K562 (cell line): ENCODE measurements at regions not wholly inside any gene's neighbourhood (a gene's known extent, or its start where the extent isn't known, plus 50 kb on each side); places are given as distances from the start of the nearest gene placed in this dataset.

Experiments used
- ATF1 ChIP-seq, 2 experiments: fragments of 450-650 bp in 1 of 2; IDR thresholded peaks; 2 replicates each; pipeline ENCODE4 v1.6.1; 2016; ENCODE audit warnings: missing compliant biosample characterization in 1 of 2, missing genetic modification characterization in 1 of 2
- BRCA1 ChIP-seq, 2 experiments: fragments of 450-650 bp in 1 of 2; sonication (generic) in 1 of 2; formaldehyde crosslinking in 1 of 2; IDR thresholded peaks; 2 replicates each; pipeline versions ENCODE4 v1.5.0 to v1.6.1; 2017 to 2020; ENCODE audit warnings: mild to moderate bottlenecking in 1 of 2, missing genetic modification reagents in 1 of 2
- CEBPB ChIP-seq: fragments of 450-650 bp; IDR thresholded peaks from 2 replicates; pipeline ENCODE4 v1.6.1; 2016; ENCODE audit warnings: missing genetic modification characterization, missing compliant biosample characterization
- E2F3 ChIP-seq: fragments of 250-450 bp; sonication (Bioruptor Pico); IDR thresholded peaks from 2 replicates; pipeline ENCODE4 v1.4.0; 2020; ENCODE audit warnings: mild to moderate bottlenecking
- FIP1L1 ChIP-seq: fragments of 200-400 bp; formaldehyde crosslinking; IDR thresholded peaks from 2 replicates; pipeline ENCODE4 v1.6.1; 2018; ENCODE audit warnings: mild to moderate bottlenecking, low read depth, low read length; ENCODE audit not compliant: poor library complexity, severe bottlenecking
- HDAC6 ChIP-seq: IDR thresholded peaks from 2 replicates; pipeline ENCODE4 v1.6.1; 2012; ENCODE audit warnings: low read depth, mild to moderate bottlenecking, control low read depth, inconsistent platforms, low read length, moderate library complexity
- KAT2B ChIP-seq: IDR thresholded peaks from one replicate; pipeline ENCODE4 v1.6.1; 2012; ENCODE audit warnings: low read depth, mild to moderate bottlenecking, control low read depth, inconsistent platforms, low read length, moderate library complexity
- MAFG ChIP-seq: fragments of 450-650 bp; conservative IDR thresholded peaks from 2 replicates; pipeline ENCODE4 v1.6.1; 2016; ENCODE audit warnings: missing genetic modification characterization, missing compliant biosample characterization
- MYNN ChIP-seq, 2 experiments: sonication (generic); formaldehyde crosslinking in 1 of 2; IDR thresholded peaks; 2 replicates each; pipeline versions ENCODE4 v1.5.0 to v1.6.1; 2016 to 2020; ENCODE audit warnings: antibody characterized with exemption in 1 of 2, missing genetic modification reagents in 1 of 2
- NFIC ChIP-seq: fragments of 450-650 bp; IDR thresholded peaks from 2 replicates; pipeline ENCODE4 v1.6.1; 2017; ENCODE audit warnings: mild to moderate bottlenecking, inconsistent platforms
- RB1 ChIP-seq: fragments of 450-650 bp; IDR thresholded peaks from 2 replicates; pipeline ENCODE4 v1.6.1; 2017; ENCODE audit warnings: low read depth, mild to moderate bottlenecking
- SLC30A9 ChIP-seq: fragments of 250-450 bp; sonication (Bioruptor Pico); IDR thresholded peaks from 2 replicates; pipeline ENCODE4 v1.8.0; 2022; ENCODE audit warnings: mild to moderate bottlenecking, moderate library complexity
- TCF3 ChIP-seq: sonication (generic); formaldehyde crosslinking; IDR thresholded peaks from 2 replicates; pipeline ENCODE4 v1.4.0; 2020; ENCODE audit warnings: mild to moderate bottlenecking, missing genetic modification reagents
- TCFL5 ChIP-seq: fragments of 250-450 bp; sonication (Bioruptor Pico); conservative IDR thresholded peaks from 2 replicates; pipeline ENCODE4 v1.6.1; 2021; ENCODE audit warnings: mild to moderate bottlenecking, moderate library complexity, matching md5 sums
- ZEB2 ChIP-seq: fragments of 450-650 bp; IDR thresholded peaks from 2 replicates; pipeline ENCODE4 v1.6.1; 2016
- ZNF384 ChIP-seq: IDR thresholded peaks from 2 replicates; pipeline ENCODE4 v1.6.1; 2012; ENCODE audit warnings: low read depth, low read length, improper control_type of control experiment
- ZNF586 ChIP-seq: fragments of 450-650 bp; formaldehyde crosslinking; conservative IDR thresholded peaks from 2 replicates; pipeline ENCODE4 v1.4.0; 2020; ENCODE audit warnings: mild to moderate bottlenecking, moderate library complexity
- ZNF780A ChIP-seq: fragments of 250-450 bp; sonication (Bioruptor Pico); IDR thresholded peaks from 2 replicates; pipeline ENCODE4 v1.5.0; 2021; ENCODE audit warnings: mild to moderate bottlenecking
- TF ChIP-seq, protein P1 (sequence below): fragments of 200-800 bp; sonication (Bioruptor generic); IDR thresholded peaks from 2 replicates; pipeline ENCODE4 v1.6.1; 2016; ENCODE audit warnings: missing genetic modification characterization, missing compliant biosample characterization
- TF ChIP-seq, protein P2 (sequence below): fragments of 450-650 bp; IDR thresholded peaks from 2 replicates; pipeline ENCODE4 v1.6.1; 2016; ENCODE audit warnings: low read depth, mild to moderate bottlenecking, moderate library complexity
- TF ChIP-seq, protein P3 (sequence below): fragments of 450-650 bp; formaldehyde crosslinking; IDR thresholded peaks from 2 replicates; pipeline ENCODE4 v1.4.0; 2020; ENCODE audit warnings: mild to moderate bottlenecking, moderate library complexity

DNA sequence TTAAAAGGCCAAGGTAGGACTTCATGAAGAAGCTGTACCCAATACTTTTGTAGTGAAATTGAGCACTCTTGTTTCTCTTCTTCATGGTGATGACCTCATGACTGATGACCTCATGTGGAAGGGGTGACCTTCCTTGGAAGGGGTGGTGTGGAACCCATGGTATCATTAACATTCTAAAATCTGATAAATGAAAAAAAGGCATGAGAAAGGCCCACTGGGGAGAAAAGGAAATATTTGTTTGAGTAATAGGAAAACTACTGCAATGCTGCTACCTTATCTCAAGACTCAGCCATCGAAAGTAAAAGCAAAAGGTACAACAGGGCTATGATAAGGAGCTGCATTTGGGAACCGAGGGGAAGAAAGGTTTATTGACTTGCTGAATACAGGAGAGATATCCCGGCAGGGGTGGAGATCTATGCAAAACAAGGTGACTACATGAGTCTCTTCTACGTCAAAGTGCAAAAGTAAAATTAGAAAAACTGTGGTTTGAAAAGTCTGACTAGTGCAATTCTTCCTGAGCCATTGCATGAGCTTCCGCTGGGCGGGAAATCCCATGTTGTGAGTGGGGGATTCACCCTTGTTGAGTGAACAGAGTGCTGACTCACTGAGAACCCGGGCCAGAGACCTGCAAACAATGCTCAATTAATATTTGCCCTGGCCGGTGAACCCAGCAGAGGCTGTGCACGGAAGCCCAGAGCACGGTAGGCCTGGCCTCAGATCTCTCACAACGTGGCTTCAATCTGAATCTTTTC is 138.9 kb upstream of the RFC3 start (continued):
- TF ChIP-seq E2F3 (CRISPR knock-in tag) (no peak), NFIC (no peak), ZNF384 (no peak), TCFL5 (CRISPR knock-in tag) (no peak), TCF3 (CRISPR knock-in tag) (peak; percentile 52), SLC30A9 (CRISPR knock-in tag) (no peak), ZNF780A (no peak), ATF1 (CRISPR knock-in tag; IDR thresholded peaks at IDR 0.05) (no peak), ATF1 (tag; IDR thresholded peaks at IDR 0.05) (peak; percentile 43), ZNF586 (no peak), MYNN (IDR thresholded peaks at IDR 0.05) (no peak), MYNN (CRISPR knock-in tag; IDR thresholded peaks at IDR 0.05) (no peak), CEBPB (tag) (no peak), BRCA1 (IDR thresholded peaks at IDR 0.05) (no peak), BRCA1 (CRISPR knock-in tag; IDR thresholded peaks at IDR 0.05) (no peak), ZEB2 (0 out of 2 replicates have a peak, but pooled peaks have one; percentile 24), FIP1L1 (no peak), MAFG (tag) (peak; percentile 51), RB1 (no peak), KAT2B (no peak), HDAC6 (no peak)
- TF ChIP-seq, protein P1, sequence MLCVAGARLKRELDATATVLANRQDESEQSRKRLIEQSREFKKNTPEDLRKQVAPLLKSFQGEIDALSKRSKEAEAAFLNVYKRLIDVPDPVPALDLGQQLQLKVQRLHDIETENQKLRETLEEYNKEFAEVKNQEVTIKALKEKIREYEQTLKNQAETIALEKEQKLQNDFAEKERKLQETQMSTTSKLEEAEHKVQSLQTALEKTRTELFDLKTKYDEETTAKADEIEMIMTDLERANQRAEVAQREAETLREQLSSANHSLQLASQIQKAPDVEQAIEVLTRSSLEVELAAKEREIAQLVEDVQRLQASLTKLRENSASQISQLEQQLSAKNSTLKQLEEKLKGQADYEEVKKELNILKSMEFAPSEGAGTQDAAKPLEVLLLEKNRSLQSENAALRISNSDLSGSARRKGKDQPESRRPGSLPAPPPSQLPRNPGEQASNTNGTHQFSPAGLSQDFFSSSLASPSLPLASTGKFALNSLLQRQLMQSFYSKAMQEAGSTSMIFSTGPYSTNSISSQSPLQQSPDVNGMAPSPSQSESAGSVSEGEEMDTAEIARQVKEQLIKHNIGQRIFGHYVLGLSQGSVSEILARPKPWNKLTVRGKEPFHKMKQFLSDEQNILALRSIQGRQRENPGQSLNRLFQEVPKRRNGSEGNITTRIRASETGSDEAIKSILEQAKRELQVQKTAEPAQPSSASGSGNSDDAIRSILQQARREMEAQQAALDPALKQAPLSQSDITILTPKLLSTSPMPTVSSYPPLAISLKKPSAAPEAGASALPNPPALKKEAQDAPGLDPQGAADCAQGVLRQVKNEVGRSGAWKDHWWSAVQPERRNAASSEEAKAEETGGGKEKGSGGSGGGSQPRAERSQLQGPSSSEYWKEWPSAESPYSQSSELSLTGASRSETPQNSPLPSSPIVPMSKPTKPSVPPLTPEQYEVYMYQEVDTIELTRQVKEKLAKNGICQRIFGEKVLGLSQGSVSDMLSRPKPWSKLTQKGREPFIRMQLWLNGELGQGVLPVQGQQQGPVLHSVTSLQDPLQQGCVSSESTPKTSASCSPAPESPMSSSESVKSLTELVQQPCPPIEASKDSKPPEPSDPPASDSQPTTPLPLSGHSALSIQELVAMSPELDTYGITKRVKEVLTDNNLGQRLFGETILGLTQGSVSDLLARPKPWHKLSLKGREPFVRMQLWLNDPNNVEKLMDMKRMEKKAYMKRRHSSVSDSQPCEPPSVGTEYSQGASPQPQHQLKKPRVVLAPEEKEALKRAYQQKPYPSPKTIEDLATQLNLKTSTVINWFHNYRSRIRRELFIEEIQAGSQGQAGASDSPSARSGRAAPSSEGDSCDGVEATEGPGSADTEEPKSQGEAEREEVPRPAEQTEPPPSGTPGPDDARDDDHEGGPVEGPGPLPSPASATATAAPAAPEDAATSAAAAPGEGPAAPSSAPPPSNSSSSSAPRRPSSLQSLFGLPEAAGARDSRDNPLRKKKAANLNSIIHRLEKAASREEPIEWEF (CRISPR knock-in tag) = no peak
- TF ChIP-seq, protein P2, sequence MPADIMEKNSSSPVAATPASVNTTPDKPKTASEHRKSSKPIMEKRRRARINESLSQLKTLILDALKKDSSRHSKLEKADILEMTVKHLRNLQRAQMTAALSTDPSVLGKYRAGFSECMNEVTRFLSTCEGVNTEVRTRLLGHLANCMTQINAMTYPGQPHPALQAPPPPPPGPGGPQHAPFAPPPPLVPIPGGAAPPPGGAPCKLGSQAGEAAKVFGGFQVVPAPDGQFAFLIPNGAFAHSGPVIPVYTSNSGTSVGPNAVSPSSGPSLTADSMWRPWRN = no peak
- TF ChIP-seq, protein P3, sequence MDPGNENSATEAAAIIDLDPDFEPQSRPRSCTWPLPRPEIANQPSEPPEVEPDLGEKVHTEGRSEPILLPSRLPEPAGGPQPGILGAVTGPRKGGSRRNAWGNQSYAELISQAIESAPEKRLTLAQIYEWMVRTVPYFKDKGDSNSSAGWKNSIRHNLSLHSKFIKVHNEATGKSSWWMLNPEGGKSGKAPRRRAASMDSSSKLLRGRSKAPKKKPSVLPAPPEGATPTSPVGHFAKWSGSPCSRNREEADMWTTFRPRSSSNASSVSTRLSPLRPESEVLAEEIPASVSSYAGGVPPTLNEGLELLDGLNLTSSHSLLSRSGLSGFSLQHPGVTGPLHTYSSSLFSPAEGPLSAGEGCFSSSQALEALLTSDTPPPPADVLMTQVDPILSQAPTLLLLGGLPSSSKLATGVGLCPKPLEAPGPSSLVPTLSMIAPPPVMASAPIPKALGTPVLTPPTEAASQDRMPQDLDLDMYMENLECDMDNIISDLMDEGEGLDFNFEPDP (CRISPR knock-in tag) = no peak
